CD4-positive, alpha-beta T cell treated with Interleukin-4 for 4 hours (primary cell): ENCODE measurements at regions not wholly inside any gene's neighbourhood (a gene's known extent, or its start where the extent isn't known, plus 50 kb on each side); places are given as distances from the start of the nearest gene placed in this dataset.
A peak's percentile ranks its signal among the peaks of the same experiment; 100 is the strongest.
"Not testable (repeated sequence)": the region's sequence is repeated elsewhere in the genome, so short reads cannot be mapped to it uniquely, and the experiment has no call there.

Experiments used
- DNase-seq: peaks from one replicate; pipeline ENCODE4 v3.0.0-alpha.2; 2020

- no peak for DNase-seq
These were observed 156.0 kb upstream of the JUN start for GRCh38 chr1:58939666-58940370.

GRCh38 chr1:58941471-58942289, 157.8 kb upstream of the JUN start:
- DNase-seq, result peak; percentile 66

- DNase-seq, result peak; percentile 18
These were observed 158.9 kb upstream of the JUN start for GRCh38 chr1:58942759-58943191.

- no peak for DNase-seq
These were observed 159.9 kb upstream of the JUN start for GRCh38 chr1:58943776-58944175.

- no peak for DNase-seq
These were observed 160.6 kb upstream of the JUN start for GRCh38 chr1:58944439-58944838.

GRCh38 chr1:58946390-58946789, 162.5 kb upstream of the JUN start:
- no peak for DNase-seq

- DNase-seq, result no peak
These were observed 164.8 kb upstream of the JUN start for GRCh38 chr1:58948671-58949070.

- DNase-seq, result no peak
These were observed 165.8 kb upstream of the JUN start for GRCh38 chr1:58949551-58950220.

GRCh38 chr1:58950897-58951296, 167.1 kb upstream of the JUN start:
- no peak for DNase-seq

GRCh38 chr1:58953951-58954350, 170.1 kb upstream of the JUN start:
- DNase-seq, result not testable (repeated sequence)

- not testable (repeated sequence) for DNase-seq
These were observed 179.4 kb upstream of the JUN start for GRCh38 chr1:58963287-58963686.

GRCh38 chr1:58964428-58964827, 180.6 kb upstream of the JUN start:
- no peak for DNase-seq

GRCh38 chr1:58964880-58965279, 181.0 kb upstream of the JUN start:
- no peak for DNase-seq

- DNase-seq, result no peak
These were observed 182.5 kb upstream of the JUN start for GRCh38 chr1:58966103-58966916.

- DNase-seq, result no peak
These were observed 183.3 kb upstream of the JUN start for GRCh38 chr1:58966917-58967740.

GRCh38 chr1:58968360-58968952, 184.6 kb upstream of the JUN start:
- DNase-seq, result peak; percentile 5

- not testable (repeated sequence) for DNase-seq
These were observed 185.3 kb upstream of the JUN start for GRCh38 chr1:58969176-58969575.

- no peak for DNase-seq
These were observed 187.8 kb upstream of the JUN start for GRCh38 chr1:58971629-58972140.

GRCh38 chr1:58975888-58976287, 192.0 kb upstream of the JUN start:
- no peak for DNase-seq

GRCh38 chr1:58976294-58976693, 192.4 kb upstream of the JUN start:
- no peak for DNase-seq

GRCh38 chr1:58977598-58977997, 193.8 kb upstream of the JUN start:
- DNase-seq, result no peak
